KG1 (cell line): ENCODE measurements at regions not wholly inside any gene's neighbourhood (a gene's known extent, or its start where the extent isn't known, plus 50 kb on each side); places are given as distances from the start of the nearest gene placed in this dataset.

ENCODE experiments used
- DNase-seq: peaks from one replicate; lab custom pipeline; 2025; lab: John Stamatoyannopoulos, UW

GRCh38 chr18:42268186-42268725 is 313.2 kb downstream of the PIK3C3 start:
- DNase-seq = no peak

GRCh38 chr18:42268798-42269197 is 313.8 kb downstream of the PIK3C3 start:
- no peak for DNase-seq

- DNase-seq = no peak
Observed at GRCh38 chr18:42271647-42272414, 316.8 kb downstream of the PIK3C3 start.

DNA sequence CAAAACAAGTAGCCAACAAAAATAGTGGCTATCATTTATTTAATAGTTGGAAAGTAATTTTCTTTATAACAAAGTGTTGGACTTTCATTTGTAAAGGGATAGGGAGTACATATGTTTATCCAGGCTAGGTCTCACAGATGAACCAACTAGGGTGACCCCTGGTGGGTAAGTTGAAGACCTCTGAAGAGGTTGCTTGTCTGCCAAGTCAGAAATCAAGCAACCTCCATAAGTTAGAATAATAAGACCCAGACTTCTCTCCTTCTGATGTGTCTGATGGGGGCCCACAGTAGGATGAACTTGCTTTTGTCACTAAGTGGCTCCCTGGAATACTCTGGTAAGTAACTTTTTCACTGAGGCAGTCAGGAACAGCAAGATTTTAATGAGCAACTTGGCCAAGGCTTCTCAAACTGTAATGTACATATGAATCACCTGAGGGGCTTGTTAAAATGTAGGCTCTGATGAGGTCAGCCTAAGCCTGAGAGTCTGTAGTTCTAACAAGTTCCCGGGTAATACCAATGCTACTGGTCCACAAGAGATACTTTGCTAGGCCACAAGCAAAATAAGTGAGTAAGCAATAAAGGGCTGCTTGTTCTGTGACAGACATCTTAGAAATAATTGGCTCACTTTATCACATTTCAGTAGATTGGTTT is 319.6 kb downstream of the PIK3C3 start:
- no peak for DNase-seq

DNA sequence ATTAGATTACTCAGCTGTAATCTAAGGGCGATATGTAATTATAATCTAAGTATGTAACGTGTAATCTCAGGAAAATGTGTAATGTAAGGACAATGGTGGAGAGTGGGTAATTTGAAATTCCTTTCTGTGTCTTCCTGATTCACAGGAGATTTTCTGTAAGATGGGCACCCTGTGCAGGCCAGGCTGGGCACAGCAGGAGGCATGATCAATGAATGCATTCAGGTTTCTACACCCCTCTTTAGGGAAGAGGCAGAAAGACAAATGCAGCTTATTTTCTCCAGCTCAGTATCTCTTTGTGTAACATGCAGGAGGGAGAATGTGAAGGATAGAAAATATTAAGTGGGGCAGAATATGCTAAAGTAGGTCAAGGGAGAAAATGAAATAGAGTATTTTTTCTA is 320.1 kb downstream of the PIK3C3 start:
- no peak for DNase-seq

DNA sequence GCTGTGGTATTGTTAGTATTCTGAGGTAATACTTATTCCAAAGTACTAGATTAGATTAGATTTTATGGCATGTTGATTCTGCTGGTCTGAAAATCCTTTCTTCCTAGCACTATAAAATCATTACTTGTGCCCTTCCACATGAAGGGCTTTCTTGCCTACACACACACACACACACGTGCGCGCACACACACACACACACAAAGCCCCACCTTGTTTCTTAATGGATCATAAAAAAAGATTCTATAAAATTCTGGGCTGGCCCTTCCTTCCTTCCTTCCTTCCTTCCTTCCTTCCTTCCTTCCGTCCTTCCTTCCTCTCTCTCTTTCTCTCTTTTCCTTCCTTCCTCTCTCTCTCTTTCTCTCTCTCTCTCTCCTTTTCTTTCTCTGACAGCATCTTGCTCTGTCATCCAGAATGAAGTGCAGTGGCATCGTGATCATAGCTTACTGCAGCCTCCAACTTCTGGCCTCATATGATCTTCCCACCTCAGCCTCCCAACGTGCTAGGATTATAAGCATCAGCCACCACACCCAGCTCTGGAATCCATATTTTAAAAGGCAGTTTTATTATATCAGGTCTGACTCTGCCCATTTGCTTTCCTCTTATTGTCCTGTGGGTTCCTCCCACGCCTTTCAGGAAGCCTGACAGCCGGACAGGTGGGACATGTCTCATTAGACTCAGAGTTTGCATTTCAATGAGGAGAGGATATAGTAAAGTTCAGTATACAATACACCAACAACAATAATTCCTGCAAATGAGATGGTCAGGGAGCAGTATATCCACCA is 321.1 kb downstream of the PIK3C3 start:
- DNase-seq = no peak

DNA sequence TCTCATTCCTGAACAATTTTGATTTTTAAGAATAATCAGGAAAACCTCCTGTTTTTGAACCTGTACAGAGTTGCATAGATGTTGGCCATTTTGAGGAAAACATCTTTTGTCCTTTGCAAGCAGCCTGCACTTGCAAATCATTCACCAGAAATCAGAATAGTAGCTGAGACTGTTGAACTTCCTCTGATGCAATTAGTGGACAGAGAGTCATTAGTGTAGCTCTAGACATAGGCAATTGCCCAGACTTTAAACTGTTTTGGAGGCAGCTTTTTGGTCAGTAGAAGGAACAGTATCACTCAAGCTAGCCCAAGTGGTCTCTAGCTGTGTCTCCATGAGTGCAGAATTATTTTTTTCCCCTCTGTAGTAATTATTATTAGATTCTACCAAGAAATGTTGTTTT is 326.1 kb downstream of the PIK3C3 start:
- DNase-seq = no peak

DNA sequence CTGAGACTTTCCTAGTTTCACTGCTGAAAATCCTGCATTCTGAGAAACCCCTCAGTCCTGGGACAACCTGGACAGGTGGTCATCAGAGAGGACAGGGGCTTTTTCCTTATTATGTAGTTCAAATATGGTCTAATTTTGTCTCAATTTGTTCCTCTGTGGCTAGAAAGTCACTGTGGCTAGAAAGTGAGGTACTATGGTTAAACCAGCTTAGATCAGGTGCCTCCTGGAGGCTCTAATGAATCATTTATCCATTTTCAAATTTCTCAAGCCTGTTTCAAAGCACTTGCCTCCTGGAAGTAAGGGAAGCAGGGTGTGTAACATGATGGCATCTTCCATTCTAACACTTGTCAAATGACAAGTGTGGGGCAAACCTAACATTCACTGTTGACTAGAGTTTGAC is 326.8 kb downstream of the PIK3C3 start:
- DNase-seq = no peak

DNA sequence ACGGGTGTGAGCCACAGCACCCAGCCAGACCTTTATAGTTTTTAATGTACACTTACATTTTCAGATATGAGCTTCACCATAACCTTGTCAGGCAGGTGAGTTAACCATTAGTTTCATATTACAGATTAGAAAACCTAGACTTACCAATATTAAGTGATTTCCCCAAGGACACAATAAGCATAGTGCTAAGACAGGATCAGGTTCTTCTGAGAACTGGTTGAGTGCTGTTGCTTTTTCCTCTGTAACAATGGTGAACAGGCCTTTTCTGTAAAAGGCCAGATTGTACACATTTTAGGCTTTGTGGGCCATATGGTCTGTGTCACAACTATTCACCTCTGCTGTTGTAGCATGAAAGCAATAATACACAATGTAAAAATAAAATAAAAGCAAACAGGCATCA is 332.0 kb downstream of the PIK3C3 start:
- no peak for DNase-seq

DNA sequence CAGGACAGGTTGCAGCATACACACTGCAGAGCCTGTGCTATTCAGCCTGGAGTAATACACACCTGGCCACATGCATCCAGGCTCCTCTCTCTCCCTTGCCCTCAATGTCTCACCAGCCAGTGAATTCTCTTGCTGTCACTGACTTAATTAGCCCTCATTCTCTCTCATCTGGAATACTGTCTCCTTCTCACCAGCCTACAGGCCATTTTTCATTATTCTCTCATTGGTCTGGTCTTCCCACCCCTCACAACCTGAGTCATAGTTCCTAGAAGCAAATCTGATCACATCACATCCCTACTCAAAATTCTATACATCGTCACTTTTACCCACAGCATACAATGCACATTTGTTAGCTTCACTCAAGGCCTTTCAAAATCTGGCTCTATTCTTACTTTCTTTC is 333.1 kb downstream of the PIK3C3 start:
- DNase-seq = no peak

- DNase-seq = no peak
Observed at GRCh38 chr18:42289526-42289925, 334.5 kb downstream of the PIK3C3 start.

DNA sequence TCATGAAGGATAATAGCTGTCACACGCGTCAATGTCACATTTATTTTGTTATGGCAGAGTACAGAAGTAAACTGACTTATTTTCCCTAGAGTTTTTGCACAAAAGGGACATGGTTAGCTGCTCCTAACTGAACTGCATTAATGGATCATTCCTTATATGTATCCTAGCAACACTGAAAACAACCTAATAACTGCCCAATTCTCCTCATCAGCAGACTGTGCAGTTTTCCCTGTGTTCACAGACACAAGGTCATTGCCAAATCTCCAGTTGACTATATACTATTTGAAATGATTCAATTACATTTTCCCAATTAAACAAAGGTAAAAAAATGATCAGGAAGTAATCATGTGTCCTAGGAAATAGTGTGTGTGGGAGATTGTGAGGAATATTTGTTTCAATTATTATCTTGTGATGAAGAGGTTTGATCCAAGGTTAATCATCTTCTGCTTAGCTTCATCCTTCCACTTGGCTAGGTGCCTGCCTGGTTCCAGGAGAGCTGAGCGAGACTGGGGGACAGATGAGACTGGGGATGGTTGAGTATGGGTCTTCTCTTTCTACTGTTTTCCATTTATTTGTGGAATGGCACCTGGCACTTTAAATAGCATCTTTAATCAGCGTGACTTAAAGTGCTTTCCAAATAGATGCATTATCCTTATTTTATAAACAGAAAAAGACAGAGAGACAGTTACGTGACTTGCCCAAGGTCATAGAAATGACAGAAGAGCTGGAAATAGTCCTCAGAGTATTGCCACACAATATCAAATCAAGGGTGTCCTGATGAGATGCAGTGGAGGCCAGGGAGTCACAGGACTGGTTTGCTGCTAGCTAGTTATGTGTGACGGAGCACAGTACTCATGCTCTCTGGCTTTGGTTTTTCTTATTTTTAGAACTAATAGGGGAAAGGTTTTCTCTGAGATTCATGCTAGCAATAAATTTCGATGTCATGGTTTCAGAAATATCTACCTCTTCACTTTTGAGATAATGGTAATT is 335.6 kb downstream of the PIK3C3 start:
- DNase-seq = no peak

- no peak for DNase-seq
Observed at GRCh38 chr18:42292654-42293053, 337.6 kb downstream of the PIK3C3 start.

DNA sequence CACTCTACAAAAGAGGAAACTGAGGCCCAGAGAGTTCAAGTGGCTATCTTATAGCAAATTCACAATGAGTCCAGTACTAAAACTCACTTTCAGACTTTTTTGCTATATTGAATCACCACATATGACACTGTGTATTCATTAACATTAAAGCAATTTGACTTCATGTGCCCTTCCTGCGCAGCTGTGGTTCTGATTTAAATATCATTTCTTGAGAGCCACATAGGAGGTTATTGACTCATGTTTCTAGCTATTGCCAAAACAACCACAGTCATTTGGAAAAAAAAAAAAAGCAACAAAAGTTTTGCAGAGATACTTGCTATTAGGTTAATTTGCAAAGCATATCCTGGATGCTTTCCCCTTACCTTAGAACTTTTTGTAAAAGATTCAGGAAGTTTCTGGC is 341.2 kb downstream of the PIK3C3 start:
- DNase-seq = no peak

DNA sequence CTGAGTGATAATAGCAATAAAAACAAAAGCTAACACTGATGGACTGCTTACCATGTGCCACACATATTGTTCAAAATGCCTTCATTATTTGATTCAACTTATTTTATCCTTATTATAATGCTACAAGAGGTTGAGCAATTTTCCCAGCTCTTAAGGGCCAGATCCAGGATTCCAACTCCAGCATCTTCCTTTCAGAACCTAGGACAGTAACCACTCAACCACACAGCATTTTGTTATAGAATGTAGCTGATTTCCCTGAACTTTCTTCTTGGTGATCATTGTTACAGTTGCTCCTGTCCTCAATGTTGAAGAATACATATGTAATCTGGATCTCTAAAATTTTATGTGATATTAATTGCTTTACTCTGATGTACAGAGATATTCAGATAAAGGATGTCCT is 341.7 kb downstream of the PIK3C3 start:
- no peak for DNase-seq

DNA sequence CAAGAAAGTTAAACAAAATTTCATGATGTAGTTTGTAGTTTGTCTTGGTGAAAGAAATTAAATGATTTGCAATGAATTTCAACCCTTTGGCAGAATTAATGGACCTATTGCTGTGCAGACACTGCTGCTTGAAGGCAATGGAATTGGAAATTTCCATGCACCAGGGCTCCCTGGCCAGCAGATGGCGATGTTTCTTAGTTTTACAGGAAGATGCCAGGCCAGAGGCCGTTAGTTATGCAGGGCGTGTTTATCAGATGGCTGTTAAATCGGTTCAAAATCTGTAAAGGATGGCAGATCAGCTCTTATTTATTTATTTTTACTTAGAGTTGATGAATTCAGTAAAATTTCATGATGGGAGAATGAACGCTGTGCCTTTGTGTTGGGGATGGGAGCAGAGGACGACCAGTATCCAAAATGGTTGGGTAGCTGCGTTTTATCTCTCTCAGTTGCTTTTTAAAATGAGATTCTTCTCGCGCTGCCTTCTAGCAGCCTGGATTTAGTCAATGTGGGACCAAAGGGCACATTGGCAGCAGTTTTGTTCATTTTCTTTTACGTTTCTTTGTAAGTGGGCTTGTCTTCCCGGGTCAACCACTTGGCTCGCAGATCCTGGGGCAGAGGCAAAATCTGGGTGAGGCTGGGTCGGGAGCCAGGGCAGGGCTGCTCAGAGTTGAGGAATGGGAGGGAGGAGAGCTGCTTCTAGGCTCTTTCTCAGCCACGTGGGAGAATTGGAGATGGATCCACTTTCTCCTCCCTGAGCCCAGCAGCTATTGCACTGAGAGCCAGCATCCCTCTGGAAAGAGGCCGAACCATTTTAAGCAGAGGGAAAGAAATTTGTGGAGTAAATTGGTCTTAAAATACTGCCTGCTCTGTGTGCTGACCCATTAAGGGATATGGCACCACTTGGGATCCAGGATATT is 344.0 kb downstream of the PIK3C3 start:
- DNase-seq = peak; percentile 28

DNA sequence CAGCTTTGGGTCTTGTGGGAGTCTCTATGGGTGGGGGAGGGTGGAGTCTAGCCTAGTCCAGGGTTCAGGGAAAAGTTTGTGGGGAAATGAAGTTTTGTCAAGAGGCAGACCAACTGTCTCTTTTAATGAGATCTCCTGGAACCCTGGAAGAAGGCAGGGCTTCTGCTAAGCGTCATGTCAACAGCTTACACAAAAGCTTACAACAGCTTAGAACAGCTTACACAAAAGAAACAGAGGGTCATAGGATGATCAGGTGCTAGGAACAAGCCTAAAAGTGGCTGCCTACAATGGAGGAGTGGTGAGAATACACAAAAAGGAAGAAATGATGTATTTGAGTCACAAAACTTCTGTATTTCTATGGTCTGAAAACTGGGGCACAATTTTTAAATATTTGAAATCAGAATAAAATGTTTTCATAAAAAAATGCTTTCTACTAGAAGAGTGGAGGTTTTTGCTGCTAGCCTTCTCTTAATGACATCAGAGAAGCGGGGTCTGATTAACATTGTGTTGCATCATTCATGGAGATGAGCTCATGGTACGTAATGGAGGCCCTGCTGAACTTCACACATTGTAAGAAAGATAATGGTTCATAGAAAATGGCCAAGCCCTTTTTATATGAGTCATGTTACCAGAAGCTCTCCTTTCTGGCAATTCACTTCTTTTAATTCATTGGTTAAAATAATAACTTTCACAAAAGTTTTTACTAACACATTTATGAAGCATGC is 351.0 kb downstream of the PIK3C3 start:
- DNase-seq = no peak

DNA sequence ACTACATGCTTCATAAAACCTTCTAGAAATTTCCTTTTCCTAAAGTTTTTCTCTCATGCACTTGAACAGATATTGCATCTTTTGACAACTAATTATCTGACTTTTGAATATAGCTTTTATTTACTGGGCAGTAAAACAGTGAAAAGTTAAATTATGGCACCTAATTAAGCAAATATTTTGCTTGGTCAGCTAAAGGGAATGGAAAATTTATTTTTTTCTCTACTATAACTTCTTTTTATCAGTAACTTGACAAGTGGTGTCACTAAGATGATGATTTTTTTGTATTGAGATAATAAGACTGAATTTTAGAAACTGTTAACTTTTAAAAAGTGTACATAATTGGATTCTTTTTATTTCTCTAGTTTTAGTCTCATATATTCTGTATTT is 351.6 kb downstream of the PIK3C3 start:
- no peak for DNase-seq

- DNase-seq = no peak
Observed at GRCh38 chr18:42310956-42311355, 355.9 kb downstream of the PIK3C3 start.

DNA sequence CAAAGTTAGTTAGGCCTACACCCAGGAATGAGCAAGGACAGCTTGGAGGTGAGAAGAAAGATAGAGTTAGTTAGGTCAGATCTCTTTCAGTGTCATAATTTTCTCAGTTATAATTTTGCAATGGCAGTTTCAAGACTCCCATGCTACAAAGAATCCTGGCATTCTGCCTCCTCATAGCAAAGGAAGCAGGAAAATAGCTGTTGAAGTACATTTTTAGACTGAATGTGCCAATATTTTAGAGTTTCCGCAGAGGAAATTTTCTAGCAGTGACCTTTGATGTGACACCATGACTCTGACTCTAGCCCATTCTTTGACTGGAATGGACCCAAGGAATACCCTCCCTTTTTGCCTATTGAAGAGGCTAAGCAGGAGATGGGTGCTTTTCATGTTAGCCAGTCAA is 371.7 kb downstream of the PIK3C3 start:
- no peak for DNase-seq
